ENCODE measurements at regions not wholly inside any gene's neighbourhood (a gene's known extent, or its start where the extent isn't known, plus 50 kb on each side); places are given as distances from the start of the nearest gene placed in this dataset.

DNA sequence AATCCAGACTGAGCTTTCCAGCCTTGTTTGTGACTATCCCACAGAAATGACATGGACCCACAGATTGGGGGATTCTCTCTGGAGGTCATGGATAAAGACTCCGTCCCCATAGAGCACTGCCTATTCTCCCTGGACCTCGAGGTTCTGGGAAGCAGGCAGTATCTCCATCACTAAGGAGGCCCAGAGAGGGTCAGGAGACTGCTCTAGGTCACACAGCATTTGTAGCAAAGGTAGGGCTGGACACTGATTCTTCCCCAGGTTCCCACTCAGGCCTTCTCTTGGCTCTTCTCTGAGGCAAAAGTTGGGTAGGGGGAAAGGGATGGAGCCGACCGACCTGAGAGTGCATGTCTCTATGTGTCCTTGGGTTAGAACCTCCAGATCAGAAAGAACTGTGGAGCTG, 80.9 kb downstream of the PTPRS start:
- no peak overlapping the region for H3K4me3 ChIP-seq (ENCODE audit: low read length in 3 of 3)
- H3K9ac ChIP-seq (ENCODE audit: low read length in 3 of 3): no peak overlapping the region
- no peaks in the 10 kb centered on the region for H3K27me3 ChIP-seq (ENCODE audit: control insufficient read depth, insufficient read depth, low read length)
- peaks cover 8 to 20% (median 13%) of the 10 kb centered on the region in 3 donors for H3K36me3 ChIP-seq (ENCODE audit: control insufficient read depth in 2 of 3, insufficient read depth in 3 of 3, low read length in 3 of 3)
- H3K27ac ChIP-seq (ENCODE audit: low read depth in 2 of 2, low read length in 2 of 2): no peak overlapping the region
- intact Hi-C loops (cut with DNase I): no loop called here
- TF ChIP-seq, protein P1, sequence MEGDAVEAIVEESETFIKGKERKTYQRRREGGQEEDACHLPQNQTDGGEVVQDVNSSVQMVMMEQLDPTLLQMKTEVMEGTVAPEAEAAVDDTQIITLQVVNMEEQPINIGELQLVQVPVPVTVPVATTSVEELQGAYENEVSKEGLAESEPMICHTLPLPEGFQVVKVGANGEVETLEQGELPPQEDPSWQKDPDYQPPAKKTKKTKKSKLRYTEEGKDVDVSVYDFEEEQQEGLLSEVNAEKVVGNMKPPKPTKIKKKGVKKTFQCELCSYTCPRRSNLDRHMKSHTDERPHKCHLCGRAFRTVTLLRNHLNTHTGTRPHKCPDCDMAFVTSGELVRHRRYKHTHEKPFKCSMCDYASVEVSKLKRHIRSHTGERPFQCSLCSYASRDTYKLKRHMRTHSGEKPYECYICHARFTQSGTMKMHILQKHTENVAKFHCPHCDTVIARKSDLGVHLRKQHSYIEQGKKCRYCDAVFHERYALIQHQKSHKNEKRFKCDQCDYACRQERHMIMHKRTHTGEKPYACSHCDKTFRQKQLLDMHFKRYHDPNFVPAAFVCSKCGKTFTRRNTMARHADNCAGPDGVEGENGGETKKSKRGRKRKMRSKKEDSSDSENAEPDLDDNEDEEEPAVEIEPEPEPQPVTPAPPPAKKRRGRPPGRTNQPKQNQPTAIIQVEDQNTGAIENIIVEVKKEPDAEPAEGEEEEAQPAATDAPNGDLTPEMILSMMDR (IDR thresholded peaks at IDR 0.05; ENCODE audit: borderline replicate concordance, extremely low read depth, insufficient read depth): no peak
- DNase-seq (no peak), FAIRE-seq (no peak)
- H3K4me1 ChIP-seq (ENCODE audit: control insufficient read depth in 2 of 3, insufficient read depth in 2 of 3, low read depth in 1 of 3, low read length in 3 of 3): no peaks in the 10 kb centered on the region
- peaks cover 0 to 9% (median 0%) of the 10 kb centered on the region in 3 donors for H3K9me3 ChIP-seq (ENCODE audit: control insufficient read depth in 2 of 3, insufficient read depth in 1 of 3, low read length in 3 of 3)

DNA sequence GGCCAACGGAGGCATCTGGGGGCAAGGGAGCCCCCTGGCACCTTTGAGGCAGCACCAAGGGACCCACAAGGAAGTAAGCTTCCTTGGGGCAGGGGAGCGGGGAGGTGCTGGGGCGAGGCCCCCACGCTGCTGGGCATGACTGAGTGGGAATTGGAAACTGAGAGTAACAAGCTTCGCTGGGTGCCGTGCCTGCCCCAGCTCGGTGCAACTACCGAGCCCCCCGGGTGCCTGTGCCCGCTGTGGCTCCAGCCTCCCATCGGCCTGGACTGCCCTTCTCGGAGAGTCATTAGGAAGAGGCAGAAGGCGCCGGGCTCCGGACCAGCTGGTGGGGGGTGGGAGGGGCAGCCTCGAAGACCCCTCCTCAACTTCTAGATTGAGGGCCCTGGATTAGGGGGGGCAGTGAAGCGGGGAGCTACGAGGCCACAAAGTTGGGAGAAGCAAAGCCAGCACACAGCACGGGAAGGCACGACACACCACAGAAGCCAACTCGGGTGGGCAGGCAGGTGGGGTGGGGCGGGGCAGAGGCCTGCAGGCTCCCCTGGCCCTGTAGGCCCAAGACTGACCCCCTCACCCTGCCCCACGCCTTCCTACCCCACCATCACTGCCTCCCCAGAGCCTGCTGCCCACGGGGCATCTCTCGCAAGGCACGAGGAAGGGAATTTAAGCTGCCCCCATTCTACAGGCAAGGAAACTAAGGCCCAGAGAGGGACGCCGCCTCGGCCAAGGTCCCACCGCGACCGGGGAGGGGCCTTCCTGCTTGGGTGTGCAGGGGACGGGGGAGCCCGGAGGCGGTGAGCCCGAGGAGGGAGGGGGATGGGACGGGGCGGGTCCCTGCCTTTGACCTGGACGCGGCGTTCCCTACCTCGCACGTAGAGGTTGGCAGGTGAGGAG, 83.2 kb downstream of the PTPRS start:
- intact Hi-C loops (cut with DNase I): no loop called here
- no peak overlapping the region for H3K9ac ChIP-seq (ENCODE audit: low read length in 3 of 3)
- H3K27ac ChIP-seq (ENCODE audit: low read depth in 2 of 2, low read length in 2 of 2): no peak overlapping the region
- H3K27me3 ChIP-seq (ENCODE audit: control insufficient read depth, insufficient read depth, low read length): no peaks in the 10 kb centered on the region
- FAIRE-seq (no peak), DNase-seq (peak in 1 of 5 donors; percentile 52)
- peaks cover 0 to 12% (median 0%) of the 10 kb centered on the region in 3 donors for H3K9me3 ChIP-seq (ENCODE audit: control insufficient read depth in 2 of 3, insufficient read depth in 1 of 3, low read length in 3 of 3)
- TF ChIP-seq, protein P1 (IDR thresholded peaks at IDR 0.05; ENCODE audit: borderline replicate concordance, extremely low read depth, insufficient read depth): no peak
- peaks cover 5 to 14% (median 5%) of the 10 kb centered on the region in 3 donors for H3K36me3 ChIP-seq (ENCODE audit: control insufficient read depth in 2 of 3, insufficient read depth in 3 of 3, low read length in 3 of 3)
- no peak overlapping the region for H3K4me3 ChIP-seq (ENCODE audit: low read length in 3 of 3)
- H3K4me1 ChIP-seq (ENCODE audit: control insufficient read depth in 2 of 3, insufficient read depth in 2 of 3, low read depth in 1 of 3, low read length in 3 of 3): no peaks in the 10 kb centered on the region

DNA sequence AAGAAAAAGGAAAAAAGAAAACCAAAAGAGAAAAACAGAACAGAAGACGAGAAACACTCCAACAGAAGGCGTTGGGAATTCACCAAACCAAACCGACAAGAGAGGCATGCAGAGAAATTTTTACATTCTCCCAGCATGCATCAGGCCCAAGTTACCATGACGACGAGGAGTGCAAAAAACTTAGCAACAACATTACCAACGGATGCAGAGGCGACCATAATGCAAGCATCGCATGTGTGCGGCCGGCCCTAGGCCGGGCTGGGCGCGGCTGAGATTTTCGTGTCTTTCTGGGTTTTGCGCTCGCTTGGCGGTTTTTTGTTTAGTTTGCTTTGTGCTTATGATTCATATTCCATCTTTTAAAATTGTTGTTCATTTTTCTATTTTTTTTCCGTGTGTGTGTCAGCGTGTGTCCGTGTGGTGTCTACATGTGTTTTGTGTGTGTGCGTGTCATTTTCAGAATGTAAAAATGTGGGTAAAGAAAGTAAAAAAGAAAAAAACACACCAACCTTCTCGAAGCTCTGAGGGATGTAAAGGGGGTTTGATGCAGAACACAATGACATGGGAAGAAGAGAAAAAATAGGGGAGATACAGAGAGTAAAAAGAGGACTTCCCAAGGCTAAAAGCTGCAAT, 84.9 kb downstream of the PTPRS start:
- Histone ChIP-seq H3K4me3 (ENCODE audit: low read length in 3 of 3) (no peak overlapping the region), H3K27ac (ENCODE audit: low read depth in 2 of 2, low read length in 2 of 2) (no peak overlapping the region), H3K9ac (ENCODE audit: low read length in 3 of 3) (no peak overlapping the region), H3K27me3 (ENCODE audit: control insufficient read depth, insufficient read depth, low read length) (no peaks in the 10 kb centered on the region), H3K4me1 (ENCODE audit: control insufficient read depth in 2 of 3, insufficient read depth in 2 of 3, low read depth in 1 of 3, low read length in 3 of 3) (no peaks in the 10 kb centered on the region), H3K36me3 (ENCODE audit: control insufficient read depth in 2 of 3, insufficient read depth in 3 of 3, low read length in 3 of 3) (peaks cover 5 to 14% (median 5%) of the 10 kb centered on the region in 3 donors), H3K9me3 (ENCODE audit: control insufficient read depth in 2 of 3, insufficient read depth in 1 of 3, low read length in 3 of 3) (peaks cover 0 to 12% (median 0%) of the 10 kb centered on the region in 3 donors)
- TF ChIP-seq, protein P1 (IDR thresholded peaks at IDR 0.05; ENCODE audit: borderline replicate concordance, extremely low read depth, insufficient read depth): no peak
- intact Hi-C loops (cut with DNase I): no loop called here
- FAIRE-seq (no peak), DNase-seq (peak in 1 of 5 donors; percentile 12)
